ENCODE measurements at regions not wholly inside any gene's neighbourhood (a gene's known extent, or its start where the extent isn't known, plus 50 kb on each side); places are given as distances from the start of the nearest gene placed in this dataset.

- TF ChIP-seq EP300 (IDR thresholded peaks at IDR 0.05) (no peak), CTCF (IDR thresholded peaks at IDR 0.05) (no peak), POLR2A (IDR thresholded peaks at IDR 0.05; ENCODE audit: low read depth) (no peak), POLR2AphosphoS5 (IDR thresholded peaks at IDR 0.05) (no peak)
These were observed 75.0 kb upstream of the SULF2 start for GRCh38 chr20:47860049-47860830.
